NCI-H2029 treated with DMSO at 0.1 percent for 48 hours (cell line): ENCODE measurements at regions not wholly inside any gene's neighbourhood (a gene's known extent, or its start where the extent isn't known, plus 50 kb on each side); places are given as distances from the start of the nearest gene placed in this dataset.

Experiments used
- DNase-seq: peaks from one replicate; lab custom pipeline; 2025; lab: John Stamatoyannopoulos, UW

- DNase-seq: no peak
These were observed 203.5 kb upstream of the GUCY1A2 start for GRCh38 chr11:107221748-107222285.

- no peak for DNase-seq
These were observed 200.1 kb upstream of the GUCY1A2 start for GRCh38 chr11:107218123-107219013.

- DNase-seq: no peak
These were observed 199.2 kb upstream of the GUCY1A2 start for GRCh38 chr11:107217444-107217843.

- DNase-seq: no peak
These were observed 196.7 kb upstream of the GUCY1A2 start for GRCh38 chr11:107215010-107215409.

- DNase-seq: no peak
These were observed 185.4 kb upstream of the GUCY1A2 start for GRCh38 chr11:107203656-107204055.

- DNase-seq: no peak
These were observed 184.0 kb upstream of the GUCY1A2 start for GRCh38 chr11:107202241-107202640.

- no peak for DNase-seq
These were observed 180.3 kb upstream of the GUCY1A2 start for GRCh38 chr11:107198490-107199007.

GRCh38 chr11:107197932-107198331 is 179.7 kb upstream of the GUCY1A2 start:
- no peak for DNase-seq

GRCh38 chr11:107196732-107197131 is 178.5 kb upstream of the GUCY1A2 start:
- DNase-seq: no peak

- DNase-seq: no peak
These were observed 166.7 kb upstream of the GUCY1A2 start for GRCh38 chr11:107184986-107185385.

- DNase-seq: no peak
These were observed 165.7 kb upstream of the GUCY1A2 start for GRCh38 chr11:107183953-107184352.

GRCh38 chr11:107182978-107183377 is 164.7 kb upstream of the GUCY1A2 start:
- DNase-seq: no peak

GRCh38 chr11:107180236-107180635 is 162.0 kb upstream of the GUCY1A2 start:
- DNase-seq: no peak

GRCh38 chr11:107179829-107180228 is 161.6 kb upstream of the GUCY1A2 start:
- no peak for DNase-seq

- no peak for DNase-seq
These were observed 158.8 kb upstream of the GUCY1A2 start for GRCh38 chr11:107177106-107177477.

- DNase-seq: no peak
These were observed 158.2 kb upstream of the GUCY1A2 start for GRCh38 chr11:107176148-107177105.

- no peak for DNase-seq
These were observed 156.6 kb upstream of the GUCY1A2 start for GRCh38 chr11:107174856-107175255.

GRCh38 chr11:107172996-107173395 is 154.7 kb upstream of the GUCY1A2 start:
- DNase-seq: no peak

- DNase-seq: no peak
These were observed 139.5 kb upstream of the GUCY1A2 start for GRCh38 chr11:107157809-107158187.

GRCh38 chr11:107157146-107157808 is 139.0 kb upstream of the GUCY1A2 start:
- no peak for DNase-seq

- DNase-seq: no peak
These were observed 133.3 kb upstream of the GUCY1A2 start for GRCh38 chr11:107151579-107151978.

- no peak for DNase-seq
These were observed 132.9 kb upstream of the GUCY1A2 start for GRCh38 chr11:107151158-107151557.
